ENCODE measurements at regions not wholly inside any gene's neighbourhood (a gene's known extent, or its start where the extent isn't known, plus 50 kb on each side); places are given as distances from the start of the nearest gene placed in this dataset.

GRCh38 chrX:14079891-14080430 lies 50.3 kb upstream of the GEMIN8 start:
- TF ChIP-seq POLR2AphosphoS5 (IDR thresholded peaks at IDR 0.05; ENCODE audit: low read depth), result no peak
- TF ChIP-seq CTCF (conservative IDR thresholded peaks at IDR 0.05; ENCODE audit: low read depth in 2 of 2), result no peak
- TF ChIP-seq REST (IDR thresholded peaks at IDR 0.05; ENCODE audit: unreplicated experiment), result no peak
- TF ChIP-seq EZH2phosphoT487 (IDR thresholded peaks at IDR 0.05; ENCODE audit: unreplicated experiment), result no peak
- TF ChIP-seq JUNB (IDR thresholded peaks at IDR 0.05; ENCODE audit: unreplicated experiment), result no peak
- no peak for TF ChIP-seq EZH2 (IDR thresholded peaks at IDR 0.05; ENCODE audit: low read depth, unreplicated experiment)
